RWPE1 (cell line): ENCODE measurements at regions not wholly inside any gene's neighbourhood (a gene's known extent, or its start where the extent isn't known, plus 50 kb on each side); places are given as distances from the start of the nearest gene placed in this dataset.

Source experiments
- CTCF ChIA-PET: fragments of 350-600 bp; sonication (Branson Sonifier 250); formaldehyde crosslinking; extraction: SDS; loops from one replicate; lab custom pipeline; 2021; lab: Yijun Ruan, JAX
- POLR2A ChIA-PET: fragments of 400-600 bp; formaldehyde crosslinking; extraction: SDS; loops from one replicate; lab custom pipeline; 2020; ENCODE audit warnings: antibody characterized with exemption; ENCODE audit not compliant: low non-redundant PET; lab: Yijun Ruan, JAX
- DNase-seq: peaks from one replicate; pipeline ENCODE4 v3.0.0; 2012; ENCODE audit warnings: low spot score
- H3K27ac ChIP-seq: fragments of 450-650 bp; 2 replicates; pipeline ENCODE4 v1.5.1; 2017
- CTCF ChIP-seq: fragments of 450-650 bp; conservative IDR thresholded peaks from 2 replicates; pipeline ENCODE4 v1.5.1; 2017; ENCODE audit warnings: low read depth, mild to moderate bottlenecking

GRCh38 chr1:204736836-204737235 is 51.3 kb upstream of the LRRN2 start:
- no peak for DNase-seq
- H3K27ac ChIP-seq: no peak overlapping the region
- no peak for TF ChIP-seq CTCF
- POLR2A ChIA-PET: no interaction called here
- CTCF ChIA-PET: interaction anchor here (0.7 to 1.1 kb wide), 2 partner anchors 10 to 78 kb away, joined by 3 to 6 read pairs; no protein-coding TSS in a partner anchor

- TF ChIP-seq CTCF: no peak
- CTCF ChIA-PET: interaction anchor here (1.0 kb wide), 1 partner anchor 9 kb away, joined by 7 read pairs; no protein-coding TSS in a partner anchor
- POLR2A ChIA-PET: no interaction called here
- H3K27ac ChIP-seq: no peak overlapping the region
- no peak for DNase-seq
Measured at GRCh38 chr1:204738506-204738905, 53.0 kb upstream of the LRRN2 start.

- H3K27ac ChIP-seq: no peak overlapping the region
- ChIA-PET CTCF (interaction anchor here (0.6 kb wide), 2 partner anchors 41 to 1316 kb away, joined by 4 read pairs; no protein-coding TSS in a partner anchor), POLR2A (no interaction called here)
- no peak for DNase-seq
- no peak for TF ChIP-seq CTCF
Measured at GRCh38 chr1:204740354-204740753, 54.8 kb upstream of the LRRN2 start.

- TF ChIP-seq CTCF: no peak
- POLR2A ChIA-PET: no interaction called here
- CTCF ChIA-PET: interaction anchor here (0.6 kb wide), 1 partner anchor 1993 kb away, joined by 6 read pairs; no protein-coding TSS in a partner anchor
- no peak overlapping the region for H3K27ac ChIP-seq
- no peak for DNase-seq
Measured at GRCh38 chr1:204741440-204741839, 55.9 kb upstream of the LRRN2 start.

- CTCF ChIA-PET: interaction anchor here (1.1 kb wide), 1 partner anchor 11 kb away, joined by 4 read pairs; no protein-coding TSS in a partner anchor
Measured at GRCh38 chr1:204742676-204743251, 57.2 kb upstream of the LRRN2 start.

GRCh38 chr1:204744107-204744779 is 58.7 kb upstream of the LRRN2 start:
- H3K27ac ChIP-seq: no peak overlapping the region
- CTCF ChIA-PET: interaction anchor here (0.6 to 1.0 kb wide), 3 partner anchors 63 to 156 kb away, joined by 3 to 5 read pairs (median 4); no protein-coding TSS in a partner anchor
- POLR2A ChIA-PET: no interaction called here
- no peak for TF ChIP-seq CTCF
- DNase-seq: no peak

More at GRCh38 chr1:204742676-204743251, 57.2 kb upstream of the LRRN2 start:
- POLR2A ChIA-PET: no interaction called here
- no peak for DNase-seq
- H3K27ac ChIP-seq: no peak overlapping the region
- no peak for TF ChIP-seq CTCF
